ENCODE measurements at regions not wholly inside any gene's neighbourhood (a gene's known extent, or its start where the extent isn't known, plus 50 kb on each side); places are given as distances from the start of the nearest gene placed in this dataset.

DNA sequence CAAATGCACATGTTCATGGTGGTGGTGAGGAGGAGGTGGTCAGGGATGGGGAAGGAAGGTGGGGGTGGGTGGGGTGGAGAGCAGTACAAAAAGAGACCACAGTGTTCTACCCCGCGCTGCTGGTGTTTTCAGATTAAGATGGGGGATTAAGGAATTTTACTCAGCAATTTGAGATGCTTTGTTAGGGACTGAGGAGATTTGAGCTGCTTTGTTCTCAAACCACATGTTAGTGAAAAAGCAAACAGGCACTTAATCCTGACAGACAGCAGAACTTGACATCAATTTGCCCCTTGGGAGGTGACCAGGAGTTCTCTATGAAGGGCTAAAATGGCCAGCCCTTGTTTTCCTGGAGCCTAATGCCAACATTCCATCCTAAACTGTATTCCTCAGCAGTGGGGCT, 244.5 kb downstream of the MEIS1 start:
- no peak for TF ChIP-seq CTCF (IDR thresholded peaks at IDR 0.05; ENCODE audit: insufficient read depth, low read length)
- H3K4me3 ChIP-seq (ENCODE audit: low read depth, low read length): no peak overlapping the region
- DNase-seq (ENCODE audit: low read depth): peak; percentile 44

DNA sequence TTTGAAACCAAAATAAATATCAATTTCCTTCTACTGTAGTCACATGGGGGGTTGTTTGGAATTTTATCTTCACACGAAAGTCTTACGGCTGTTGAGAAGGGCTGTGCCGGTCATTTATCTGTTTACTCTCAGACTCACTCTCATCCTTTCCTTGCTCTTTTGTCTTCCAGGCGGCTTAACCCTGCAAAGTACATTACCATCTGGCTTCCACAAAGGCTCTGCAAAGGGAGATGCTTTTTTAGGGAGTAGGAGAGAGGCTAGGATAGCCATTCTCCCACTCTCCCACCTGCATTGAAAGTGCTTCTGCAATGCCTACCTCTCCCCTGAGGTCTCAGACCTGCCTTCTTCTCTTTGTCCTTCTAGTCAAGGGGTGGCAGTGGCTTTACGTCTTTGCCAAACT, 247.6 kb downstream of the MEIS1 start:
- DNase-seq (ENCODE audit: low read depth): no peak
- no peak for TF ChIP-seq CTCF (IDR thresholded peaks at IDR 0.05; ENCODE audit: insufficient read depth, low read length)
- H3K4me3 ChIP-seq (ENCODE audit: low read depth, low read length): no peak overlapping the region

DNA sequence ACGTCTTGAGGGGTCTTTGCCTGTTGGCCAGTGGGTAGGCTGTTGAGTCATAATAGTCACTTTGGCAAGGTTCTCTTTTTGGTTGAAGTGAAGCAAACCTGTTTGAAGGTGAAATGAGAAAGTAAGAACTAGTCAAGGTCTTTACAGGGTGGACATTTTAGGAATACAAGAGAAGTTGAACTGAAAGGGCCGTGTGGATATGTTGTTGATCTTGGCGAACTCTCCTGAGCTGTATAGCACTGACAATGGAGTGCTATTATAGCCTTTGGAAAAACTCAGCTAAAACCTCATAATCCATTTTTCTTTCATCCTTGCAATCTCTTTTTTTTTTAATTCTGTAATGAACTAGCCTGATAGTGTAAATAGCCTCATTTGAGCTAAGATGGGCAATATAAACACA, 248.1 kb downstream of the MEIS1 start:
- no peak for TF ChIP-seq CTCF (IDR thresholded peaks at IDR 0.05; ENCODE audit: insufficient read depth, low read length)
- H3K4me3 ChIP-seq (ENCODE audit: low read depth, low read length): no peak overlapping the region
- DNase-seq (ENCODE audit: low read depth): peak; percentile 34

- H3K4me3 ChIP-seq (ENCODE audit: low read depth, low read length): no peak overlapping the region
- TF ChIP-seq CTCF (IDR thresholded peaks at IDR 0.05; ENCODE audit: insufficient read depth, low read length): no peak
- peak; percentile 20 for DNase-seq (ENCODE audit: low read depth)
Measured at GRCh38 chr2:66683599-66683998, 248.7 kb downstream of the MEIS1 start.

GRCh38 chr2:66684289-66684688, 249.4 kb downstream of the MEIS1 start:
- no peak overlapping the region for H3K4me3 ChIP-seq (ENCODE audit: low read depth, low read length)
- TF ChIP-seq CTCF (IDR thresholded peaks at IDR 0.05; ENCODE audit: insufficient read depth, low read length): no peak
- DNase-seq (ENCODE audit: low read depth): peak; percentile 61

- TF ChIP-seq CTCF (IDR thresholded peaks at IDR 0.05; ENCODE audit: insufficient read depth, low read length): no peak
- DNase-seq (ENCODE audit: low read depth): peak; percentile 76
- no peak overlapping the region for H3K4me3 ChIP-seq (ENCODE audit: low read depth, low read length)
Measured at GRCh38 chr2:66686755-66687154, 251.8 kb downstream of the MEIS1 start.

DNA sequence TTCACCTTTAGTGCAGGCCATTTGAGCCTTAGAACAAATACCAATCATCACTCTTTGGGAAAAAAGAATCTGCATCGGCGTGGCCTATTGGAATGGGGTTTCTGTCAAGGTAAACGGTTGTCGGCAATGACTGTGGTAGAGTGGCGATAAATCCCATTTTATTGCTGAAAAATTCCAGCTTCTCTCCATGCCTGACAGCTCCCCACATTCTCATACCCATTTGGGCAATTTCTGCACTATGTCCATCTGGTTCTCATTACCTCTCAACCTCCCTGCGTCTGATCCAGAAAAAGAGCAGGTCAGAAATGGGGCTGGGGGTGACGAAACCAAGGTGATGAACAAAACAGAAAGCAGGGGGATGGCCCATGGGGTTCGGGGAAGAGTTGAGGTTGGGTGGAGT, 254.0 kb downstream of the MEIS1 start:
- peak; percentile 61 for DNase-seq (ENCODE audit: low read depth)
- no peak overlapping the region for H3K4me3 ChIP-seq (ENCODE audit: low read depth, low read length)
- TF ChIP-seq CTCF (IDR thresholded peaks at IDR 0.05; ENCODE audit: insufficient read depth, low read length): no peak
